ENCODE measurements at regions not wholly inside any gene's neighbourhood (a gene's known extent, or its start where the extent isn't known, plus 50 kb on each side); places are given as distances from the start of the nearest gene placed in this dataset.

- no peak overlapping the region for H3K9ac ChIP-seq (ENCODE audit: low read depth in 2 of 2, low read length in 2 of 2)
- intact Hi-C loops (cut with DNase I): no loop called here
Measured at GRCh38 chr21:29407571-29407970, 108.8 kb downstream of the BACH1 start.

GRCh38 chr21:29413683-29414082, 115.0 kb downstream of the BACH1 start:
- H3K27ac ChIP-seq: no peak overlapping the region
- H3K9ac ChIP-seq (ENCODE audit: low read depth in 2 of 2, low read length in 2 of 2): no peak overlapping the region
- no peaks in the 10 kb centered on the region for H3K36me3 ChIP-seq
- no peak for TF ChIP-seq CTCF (IDR thresholded peaks at IDR 0.05)
- H3K4me1 ChIP-seq: no peaks in the 10 kb centered on the region
- DNase-seq: no peak
- no peaks in the 10 kb centered on the region for H3K9me3 ChIP-seq
- intact Hi-C loops (cut with DNase I): no loop called here
- no peak overlapping the region for H3K4me3 ChIP-seq
- H3K27me3 ChIP-seq: no peaks in the 10 kb centered on the region

More at GRCh38 chr21:29407571-29407970, 108.8 kb downstream of the BACH1 start:
- no peak for TF ChIP-seq CTCF (IDR thresholded peaks at IDR 0.05)
- Histone ChIP-seq H3K27me3 (no peaks in the 10 kb centered on the region), H3K27ac (no peak overlapping the region), H3K4me1 (no peaks in the 10 kb centered on the region), H3K9me3 (no peaks in the 10 kb centered on the region), H3K36me3 (no peaks in the 10 kb centered on the region), H3K4me3 (no peak overlapping the region)
- DNase-seq: no peak

GRCh38 chr21:29416268-29416667, 117.5 kb downstream of the BACH1 start:
- no peak overlapping the region for H3K4me3 ChIP-seq
- no peak for TF ChIP-seq CTCF (IDR thresholded peaks at IDR 0.05)
- H3K9me3 ChIP-seq: no peaks in the 10 kb centered on the region
- no peak overlapping the region for H3K9ac ChIP-seq (ENCODE audit: low read depth in 2 of 2, low read length in 2 of 2)
- no peaks in the 10 kb centered on the region for H3K27me3 ChIP-seq
- intact Hi-C loops (cut with DNase I): no loop called here
- no peak for DNase-seq
- no peaks in the 10 kb centered on the region for H3K4me1 ChIP-seq
- no peak overlapping the region for H3K27ac ChIP-seq
- no peaks in the 10 kb centered on the region for H3K36me3 ChIP-seq

- Histone ChIP-seq H3K4me3 (no peak overlapping the region), H3K36me3 (no peaks in the 10 kb centered on the region), H3K9ac (ENCODE audit: low read depth in 2 of 2, low read length in 2 of 2) (no peak overlapping the region), H3K9me3 (no peaks in the 10 kb centered on the region), H3K27me3 (no peaks in the 10 kb centered on the region), H3K27ac (no peak overlapping the region), H3K4me1 (no peaks in the 10 kb centered on the region)
- intact Hi-C loops (cut with DNase I): no loop called here
- no peak for DNase-seq
- TF ChIP-seq CTCF (IDR thresholded peaks at IDR 0.05): no peak
Measured at GRCh38 chr21:29418813-29419212, 120.1 kb downstream of the BACH1 start.

GRCh38 chr21:29419422-29419821, 120.7 kb downstream of the BACH1 start:
- no peaks in the 10 kb centered on the region for H3K27me3 ChIP-seq
- H3K9me3 ChIP-seq: no peaks in the 10 kb centered on the region
- H3K4me1 ChIP-seq: no peaks in the 10 kb centered on the region
- H3K27ac ChIP-seq: no peak overlapping the region
- H3K4me3 ChIP-seq: no peak overlapping the region
- intact Hi-C loops (cut with DNase I): no loop called here
- no peaks in the 10 kb centered on the region for H3K36me3 ChIP-seq
- no peak for DNase-seq
- H3K9ac ChIP-seq (ENCODE audit: low read depth in 2 of 2, low read length in 2 of 2): no peak overlapping the region
- no peak for TF ChIP-seq CTCF (IDR thresholded peaks at IDR 0.05)

All from colonic mucosa (tissue), 4 donors.